Pancreas (tissue), 10 donors: ENCODE measurements at regions not wholly inside any gene's neighbourhood (a gene's known extent, or its start where the extent isn't known, plus 50 kb on each side); places are given as distances from the start of the nearest gene placed in this dataset.
A peak's percentile ranks its signal among the peaks of the same experiment; 100 is the strongest.

Experiments used
- ATAC-seq, 4 donors: fragments of 200-7000 bp; cut with Tn5 transposase; one replicate each; pipeline versions ENCODE4 v1.8.0 to v1.9.1; 2020; ENCODE audit warnings: mild to moderate bottlenecking in 4 of 4, moderate library complexity in 4 of 4
- DNase-seq, 6 donors: peaks; one replicate each; pipeline ENCODE4 v3.0.0-alpha.2; 2020
- FAIRE-seq: peaks from 2 replicates; lab custom pipeline; 2012; peaks lifted over from hg19 to GRCh38; lab: Jason Lieb, UNC
- H3K27ac ChIP-seq, 4 donors: fragments of 200-600 bp; sonication (generic); 1 replicate in 3 of 4; 2 replicates in 1 of 4; pipeline versions ENCODE4 v1.5.0 to v1.8.0; 2020
- H3K27me3 ChIP-seq, 4 donors: fragments of 200-600 bp; one replicate each; pipeline ENCODE4 v1.8.0; 2021
- H3K36me3 ChIP-seq, 3 donors: fragments of 200-600 bp; sonication (generic) in 1 of 3; one replicate each; pipeline versions ENCODE4 v1.5.0 to v1.8.0; 2020 to 2021
- H3K4me1 ChIP-seq, 3 donors: fragments of 200-600 bp; one replicate each; pipeline ENCODE4 v1.8.0; 2021
- H3K4me3 ChIP-seq, 4 donors: fragments of 200-600 bp; sonication (generic) in 2 of 4; one replicate each; pipeline versions ENCODE4 v1.5.0 to v1.8.0; 2020 to 2021
- H3K9me3 ChIP-seq, 4 donors: fragments of 200-600 bp; one replicate each; pipeline ENCODE4 v1.8.0; 2021
- CTCF ChIP-seq, 4 donors: fragments of 200-600 bp; sonication (generic) in 3 of 4; IDR thresholded peaks; one replicate each; pipeline versions ENCODE4 v1.5.0 to v1.8.0; 2021; ENCODE audit warnings: antibody characterized with exemption in 4 of 4
- WGBS, 2 donors: extraction: QIAGEN DNeasy Blood & Tissue Kit; methylation state at CpG; one replicate each; pipeline ENCODE4 v1.1.7; 2013; 5-methylcytosine and 5-hydroxymethylcytosine counted together
- intact Hi-C, 3 donors: fragments of 100-400 bp; cut with DNase I; formaldehyde crosslinking; loops; one replicate each; pipeline versions ENCODE4 v1.11.1 to v1.14.2; 2022
- donor health status: healthy with polysubstance abuse.
- donor health status: DM: no; HTN: no; CAD: no; lungs with moderate emphysema.
- donor health status: DM: no; HTN: no; CAD: no.
- donor health status: control.
- donor health status: control.
- donor health status: Bipolar disorder and iron deficiency.
- donor health status: DM: yes; HTN: yes; CAD: no.
- donor health status: DM: no; HTN: no; CAD: no.
- donor health status: DM: no; HTN: no; CAD: no.
- donor health status: DM: yes; HTN: yes; CAD: no.

- 40 to 47% methylated on average over 2 of the region's 2 CpGs for WGBS, 2 donors
- no peaks in the 10 kb centered on the region for H3K36me3 ChIP-seq
- no peaks in the 10 kb centered on the region for H3K4me1 ChIP-seq
- H3K27ac ChIP-seq = no peak overlapping the region
- no peaks in the 10 kb centered on the region for H3K27me3 ChIP-seq
- no peaks in the 10 kb centered on the region for H3K9me3 ChIP-seq
- ATAC-seq (peak in 1 of 4 donors; percentile 24), FAIRE-seq (no peak), DNase-seq (no peak)
- intact Hi-C loops = no loop called here
- H3K4me3 ChIP-seq = no peak overlapping the region
- no peak for TF ChIP-seq CTCF (IDR thresholded peaks at IDR 0.05)
Observed at GRCh38 chr6:41996997-41997396, 53.3 kb upstream of the TAF8 start.

GRCh38 chr6:41997456-41997855, 52.9 kb upstream of the TAF8 start:
- TF ChIP-seq CTCF (IDR thresholded peaks at IDR 0.05) = no peak
- ATAC-seq (no peak), FAIRE-seq (no peak), DNase-seq (no peak)
- WGBS, 2 donors = 83 to 87% methylated on average over 2 of the region's 2 CpGs
- H3K27me3 ChIP-seq = no peaks in the 10 kb centered on the region
- no peaks in the 10 kb centered on the region for H3K9me3 ChIP-seq
- H3K4me3 ChIP-seq = no peak overlapping the region
- no peaks in the 10 kb centered on the region for H3K4me1 ChIP-seq
- H3K27ac ChIP-seq = no peak overlapping the region
- no peaks in the 10 kb centered on the region for H3K36me3 ChIP-seq
- intact Hi-C loops = no loop called here
